OCI-LY1 (cell line): ENCODE measurements at regions not wholly inside any gene's neighbourhood (a gene's known extent, or its start where the extent isn't known, plus 50 kb on each side); places are given as distances from the start of the nearest gene placed in this dataset.

Experiments
- EZH2 ChIP-seq: fragments of 200-600 bp; sonication (generic), shearing (Covaris generic); IDR thresholded peaks from 2 replicates; pipeline ENCODE4 v1.8.0; 2017; ENCODE audit warnings: borderline replicate concordance, mixed run types, mild to moderate bottlenecking, antibody characterized with exemption, low read length, moderate library complexity, mixed read lengths
- TF ChIP-seq, protein P1 (sequence below): fragments of 200-600 bp; sonication (generic), shearing (Covaris generic); IDR thresholded peaks from 2 replicates; pipeline ENCODE4 v1.5.1; 2017; ENCODE audit warnings: mild to moderate bottlenecking, antibody characterized with exemption, low read length, moderate library complexity, mixed read lengths

DNA sequence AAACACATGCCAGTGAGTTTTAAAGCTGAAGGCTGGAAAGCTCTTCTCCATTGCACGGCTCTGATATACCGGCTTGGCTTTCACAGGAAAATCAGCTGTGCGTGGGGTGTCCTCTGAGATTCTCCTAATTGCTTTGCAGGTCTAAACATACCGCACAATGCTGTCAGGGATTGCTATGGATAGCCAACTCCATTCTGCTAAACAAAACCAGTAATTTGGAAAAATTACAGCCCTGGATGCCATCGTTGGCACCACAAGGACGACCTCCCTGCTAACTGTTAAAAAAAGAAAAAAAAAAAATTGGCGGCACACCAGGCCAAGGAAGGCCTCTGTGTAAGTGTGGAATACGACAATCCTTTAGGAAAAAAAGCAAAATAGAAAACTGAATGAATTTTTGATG lies 118.6 kb upstream of the ADARB2 start:
- TF ChIP-seq, protein P1, sequence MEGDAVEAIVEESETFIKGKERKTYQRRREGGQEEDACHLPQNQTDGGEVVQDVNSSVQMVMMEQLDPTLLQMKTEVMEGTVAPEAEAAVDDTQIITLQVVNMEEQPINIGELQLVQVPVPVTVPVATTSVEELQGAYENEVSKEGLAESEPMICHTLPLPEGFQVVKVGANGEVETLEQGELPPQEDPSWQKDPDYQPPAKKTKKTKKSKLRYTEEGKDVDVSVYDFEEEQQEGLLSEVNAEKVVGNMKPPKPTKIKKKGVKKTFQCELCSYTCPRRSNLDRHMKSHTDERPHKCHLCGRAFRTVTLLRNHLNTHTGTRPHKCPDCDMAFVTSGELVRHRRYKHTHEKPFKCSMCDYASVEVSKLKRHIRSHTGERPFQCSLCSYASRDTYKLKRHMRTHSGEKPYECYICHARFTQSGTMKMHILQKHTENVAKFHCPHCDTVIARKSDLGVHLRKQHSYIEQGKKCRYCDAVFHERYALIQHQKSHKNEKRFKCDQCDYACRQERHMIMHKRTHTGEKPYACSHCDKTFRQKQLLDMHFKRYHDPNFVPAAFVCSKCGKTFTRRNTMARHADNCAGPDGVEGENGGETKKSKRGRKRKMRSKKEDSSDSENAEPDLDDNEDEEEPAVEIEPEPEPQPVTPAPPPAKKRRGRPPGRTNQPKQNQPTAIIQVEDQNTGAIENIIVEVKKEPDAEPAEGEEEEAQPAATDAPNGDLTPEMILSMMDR: no peak
- no peak for TF ChIP-seq EZH2
